Upper lobe of left lung (tissue), 6 donors: ENCODE measurements at regions not wholly inside any gene's neighbourhood (a gene's known extent, or its start where the extent isn't known, plus 50 kb on each side); places are given as distances from the start of the nearest gene placed in this dataset.

Source experiments
- ATAC-seq, 2 donors: fragments of 200-7000 bp; cut with Tn5 transposase; one replicate each; pipeline ENCODE4 v1.9.1; 2022; ENCODE audit warnings: mild to moderate bottlenecking in 2 of 2, moderate library complexity in 2 of 2; ENCODE audit not compliant: low FRiP score in 2 of 2
- DNase-seq, 2 donors: peaks; one replicate each; pipeline ENCODE4 v3.0.0-alpha.2; 2019 to 2020
- H3K27ac ChIP-seq, 4 donors: fragments of 200-600 bp; sonication (generic); one replicate each; pipeline ENCODE4 v1.5.1; 2016 to 2019
- H3K27me3 ChIP-seq, 4 donors: fragments of 200-600 bp; sonication (generic); one replicate each; pipeline ENCODE4 v1.5.1; 2017 to 2019
- H3K36me3 ChIP-seq, 4 donors: fragments of 200-600 bp; sonication (generic); one replicate each; pipeline ENCODE4 v1.5.1; 2016 to 2019
- H3K4me1 ChIP-seq, 4 donors: fragments of 200-600 bp; sonication (generic); one replicate each; pipeline ENCODE4 v1.5.1; 2018 to 2019
- H3K4me3 ChIP-seq, 4 donors: fragments of 200-600 bp; sonication (generic); one replicate each; pipeline ENCODE4 v1.5.1; 2017 to 2019; ENCODE audit warnings: mild to moderate bottlenecking in 2 of 4, moderate library complexity in 1 of 4
- H3K9me3 ChIP-seq, 4 donors: fragments of 200-600 bp; sonication (generic); one replicate each; pipeline ENCODE4 v1.5.1; 2018 to 2019
- CTCF ChIP-seq, 6 experiments: fragments of 450-650 bp in 4 of 6; fragments of 200-600 bp in 2 of 6; sonication (generic) in 2 of 6; IDR thresholded peaks; one replicate each; pipeline ENCODE4 v1.5.1; 2016 to 2019; ENCODE audit warnings: antibody characterized with exemption in 6 of 6
- EP300 ChIP-seq, 4 donors: sonication (generic); formaldehyde crosslinking; IDR thresholded peaks; one replicate each; pipeline ENCODE4 v1.5.1; 2017; ENCODE audit warnings: antibody characterized with exemption in 4 of 4, control low read depth in 2 of 4
- POLR2A ChIP-seq, 4 donors: fragments of 450-650 bp; IDR thresholded peaks; one replicate each; pipeline ENCODE4 v1.5.1; 2016 to 2017; ENCODE audit warnings: antibody characterized with exemption in 4 of 4, mild to moderate bottlenecking in 2 of 4
- POLR2AphosphoS5 ChIP-seq, 2 donors: sonication (generic); formaldehyde crosslinking; IDR thresholded peaks; one replicate each; pipeline ENCODE4 v1.5.1; 2017; ENCODE audit warnings: antibody characterized with exemption in 2 of 2
- WGBS, 2 donors: methylation state at CpG; one replicate each; pipeline ENCODE4 v1.1.5; 2017 to 2018; 5-methylcytosine and 5-hydroxymethylcytosine counted together
- donor health status: DM: no; HTN: no; CAD: no; lungs with moderate emphysema.
- donor health status: DM: no; HTN: yes; CAD: no; lungs with severe emphysema.

DNA sequence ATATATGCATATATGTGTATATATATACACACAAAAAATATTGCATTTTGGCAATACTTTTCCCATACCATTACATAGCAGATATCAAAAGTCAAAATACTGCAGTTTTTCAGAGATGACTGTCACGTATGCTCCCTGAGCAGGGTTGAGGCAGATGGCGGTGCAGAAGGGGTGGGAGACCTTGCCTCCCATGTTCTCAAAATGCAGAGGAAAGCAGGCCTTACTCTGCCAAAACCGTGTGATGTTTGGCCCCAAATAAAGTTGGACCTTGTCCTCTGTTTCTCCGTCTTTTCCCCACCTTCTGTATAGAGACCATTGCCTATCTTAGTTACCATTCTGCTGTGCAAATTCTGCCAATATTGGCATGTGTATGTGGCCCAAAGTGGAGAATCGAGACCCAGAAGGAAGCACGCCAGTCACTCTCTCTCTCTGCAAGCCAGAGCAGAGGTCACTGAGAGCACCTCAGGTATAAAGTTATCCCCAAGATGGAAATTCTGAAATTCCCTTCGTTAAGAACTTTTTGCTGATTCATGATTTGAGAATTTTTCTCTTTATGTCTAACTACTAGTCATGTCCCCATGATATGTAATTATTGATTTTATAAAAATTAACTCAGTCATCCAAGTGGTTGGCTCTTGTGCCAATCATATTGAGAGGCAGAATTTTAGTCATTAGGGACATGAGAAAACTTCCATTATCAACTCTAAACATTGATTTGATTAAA, 898.8 kb downstream of the EPHA4 start:
- 88 to 92% methylated on average over 7 of the region's 7 CpGs for WGBS, 2 donors
- no peak for DNase-seq
- no peak for ATAC-seq
- Histone ChIP-seq H3K9me3 (no peaks in the 10 kb centered on the region), H3K4me3 (no peak overlapping the region), H3K4me1 (no peaks in the 10 kb centered on the region), H3K36me3 (no peaks in the 10 kb centered on the region), H3K27me3 (no peaks in the 10 kb centered on the region), H3K27ac (no peak overlapping the region)
- TF ChIP-seq CTCF (IDR thresholded peaks at IDR 0.05): no peak
- no peak for TF ChIP-seq POLR2AphosphoS5 (IDR thresholded peaks at IDR 0.05)
- TF ChIP-seq POLR2A (IDR thresholded peaks at IDR 0.05): no peak
- TF ChIP-seq EP300 (IDR thresholded peaks at IDR 0.05): no peak

DNA sequence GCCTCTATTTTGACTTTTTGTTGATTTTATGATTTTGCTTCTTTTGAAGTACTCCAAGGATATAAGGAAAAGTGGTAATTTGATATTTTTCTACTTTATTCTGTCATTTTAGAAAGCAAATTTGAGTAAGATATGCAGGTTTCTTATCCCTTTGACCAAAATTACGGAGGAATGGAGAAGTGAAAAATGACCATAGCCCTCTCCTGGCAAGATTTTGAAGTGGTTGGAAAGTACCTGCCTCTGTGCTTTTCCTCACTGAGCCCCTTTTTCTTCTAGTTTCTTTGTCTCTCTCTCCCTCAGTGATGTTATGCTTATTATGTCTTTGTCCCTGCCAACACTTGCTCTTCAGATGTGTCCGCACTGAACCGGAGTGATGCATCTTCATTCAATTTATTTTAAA, 898.1 kb downstream of the EPHA4 start:
- WGBS, 2 donors: 80 to 90% methylated on average over 3 of the region's 3 CpGs
- DNase-seq (no peak), ATAC-seq (no peak)
- Histone ChIP-seq H3K9me3 (no peaks in the 10 kb centered on the region), H3K27ac (no peak overlapping the region), H3K4me3 (no peak overlapping the region), H3K36me3 (no peaks in the 10 kb centered on the region), H3K4me1 (no peaks in the 10 kb centered on the region), H3K27me3 (no peaks in the 10 kb centered on the region)
- TF ChIP-seq EP300 (IDR thresholded peaks at IDR 0.05): no peak
- TF ChIP-seq POLR2AphosphoS5 (IDR thresholded peaks at IDR 0.05): no peak
- TF ChIP-seq POLR2A (IDR thresholded peaks at IDR 0.05): no peak
- no peak for TF ChIP-seq CTCF (IDR thresholded peaks at IDR 0.05)

DNA sequence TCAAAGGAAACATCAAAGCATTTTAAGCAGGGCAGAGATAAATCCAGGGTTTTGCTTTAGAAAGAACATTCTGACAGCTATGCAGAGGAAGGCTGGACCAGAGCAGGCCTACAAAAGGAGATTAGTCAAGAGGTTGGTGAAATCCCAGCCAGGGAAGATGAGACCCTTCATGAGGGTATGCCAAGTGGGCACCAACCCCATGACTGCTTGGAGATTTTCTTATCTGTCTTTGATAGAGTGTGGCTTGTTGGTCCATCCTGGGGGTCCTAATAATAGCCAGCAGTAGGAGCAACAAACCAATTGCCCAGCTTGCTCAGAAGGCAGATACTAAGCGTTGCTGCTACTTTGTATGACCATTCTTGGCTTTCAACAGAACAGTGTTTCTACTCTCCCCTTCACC, 895.4 kb downstream of the EPHA4 start:
- TF ChIP-seq POLR2AphosphoS5 (IDR thresholded peaks at IDR 0.05) (no peak), EP300 (IDR thresholded peaks at IDR 0.05) (no peak), CTCF (IDR thresholded peaks at IDR 0.05) (no peak), POLR2A (IDR thresholded peaks at IDR 0.05) (no peak)
- no peaks in the 10 kb centered on the region for H3K4me1 ChIP-seq
- no peak for ATAC-seq
- H3K9me3 ChIP-seq: no peaks in the 10 kb centered on the region
- no peak overlapping the region for H3K27ac ChIP-seq
- WGBS, 2 donors: 79 to 90% methylated on average over 1 of the region's 1 CpG
- H3K36me3 ChIP-seq: no peaks in the 10 kb centered on the region
- DNase-seq: no peak
- H3K27me3 ChIP-seq: no peaks in the 10 kb centered on the region
- H3K4me3 ChIP-seq: no peak overlapping the region

DNA sequence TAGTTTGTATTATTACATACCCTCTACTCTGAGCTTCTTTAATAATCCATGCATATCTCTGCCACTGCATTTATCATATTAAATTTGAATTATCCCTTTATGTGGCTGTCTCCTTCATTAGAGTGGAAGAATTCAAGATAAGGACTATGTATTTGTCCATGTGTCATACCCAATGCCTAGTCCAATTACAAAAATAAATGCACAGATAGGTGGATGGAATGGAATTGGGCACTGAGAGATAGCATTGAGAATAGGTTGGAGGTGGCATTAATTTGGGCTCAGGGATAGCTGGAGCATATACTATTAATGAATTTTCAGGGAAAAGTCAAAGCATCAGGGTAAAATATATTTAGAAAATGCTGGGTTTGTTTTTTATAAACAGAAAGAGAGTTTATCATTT, 893.2 kb downstream of the EPHA4 start:
- DNase-seq (no peak), ATAC-seq (no peak)
- Histone ChIP-seq H3K36me3 (no peaks in the 10 kb centered on the region), H3K4me1 (no peaks in the 10 kb centered on the region), H3K9me3 (no peaks in the 10 kb centered on the region), H3K4me3 (no peak overlapping the region), H3K27me3 (no peaks in the 10 kb centered on the region), H3K27ac (no peak overlapping the region)
- TF ChIP-seq POLR2AphosphoS5 (IDR thresholded peaks at IDR 0.05) (no peak), EP300 (IDR thresholded peaks at IDR 0.05) (no peak), POLR2A (IDR thresholded peaks at IDR 0.05) (no peak), CTCF (IDR thresholded peaks at IDR 0.05) (no peak)

GRCh38 chr2:220682616-220683015, 889.5 kb downstream of the EPHA4 start:
- ATAC-seq (no peak), DNase-seq (no peak)
- Histone ChIP-seq H3K9me3 (no peaks in the 10 kb centered on the region), H3K4me3 (no peak overlapping the region), H3K4me1 (no peaks in the 10 kb centered on the region), H3K27ac (no peak overlapping the region), H3K36me3 (no peaks in the 10 kb centered on the region), H3K27me3 (no peaks in the 10 kb centered on the region)
- 58 to 63% methylated on average over 1 of the region's 1 CpG for WGBS, 2 donors
- TF ChIP-seq CTCF (IDR thresholded peaks at IDR 0.05) (no peak), POLR2AphosphoS5 (IDR thresholded peaks at IDR 0.05) (no peak), EP300 (IDR thresholded peaks at IDR 0.05) (no peak), POLR2A (IDR thresholded peaks at IDR 0.05) (no peak)
